Hepatocyte (in vitro differentiated cells): ENCODE measurements at regions not wholly inside any gene's neighbourhood (a gene's known extent, or its start where the extent isn't known, plus 50 kb on each side); places are given as distances from the start of the nearest gene placed in this dataset.

ENCODE experiments used
- DNase-seq: peaks from one replicate; pipeline ENCODE4 v3.0.0-alpha.2; 2016; ENCODE audit warnings: low spot score
- H2AFZ ChIP-seq: fragments of 200-600 bp; sonication (generic); 2 replicates; pipeline ENCODE4 v1.6.0; 2016; ENCODE audit warnings: antibody characterized with exemption, mild to moderate bottlenecking
- H3K27ac ChIP-seq: fragments of 200-600 bp; sonication (generic); 2 replicates; pipeline ENCODE4 v1.5.1; 2016; ENCODE audit warnings: mild to moderate bottlenecking
- H3K27me3 ChIP-seq: fragments of 200-600 bp; sonication (generic); 2 replicates; pipeline ENCODE4 v1.6.1; 2016
- H3K36me3 ChIP-seq: fragments of 200-600 bp; sonication (generic); replicated peaks from 2 replicates; pipeline ENCODE4 v1.5.1; 2016; ENCODE audit warnings: low read depth; ENCODE audit not compliant: insufficient read depth
- H3K4me1 ChIP-seq: fragments of 200-600 bp; sonication (generic); 2 replicates; pipeline ENCODE4 v1.5.1; 2016; ENCODE audit warnings: mild to moderate bottlenecking, moderate library complexity; ENCODE audit not compliant: insufficient read depth
- H3K4me2 ChIP-seq: fragments of 200-600 bp; sonication (generic); 2 replicates; pipeline ENCODE4 v1.6.0; 2016
- H3K4me3 ChIP-seq: fragments of 200-600 bp; sonication (generic); 2 replicates; pipeline ENCODE4 v1.5.1; 2016; ENCODE audit warnings: mild to moderate bottlenecking
- H3K79me2 ChIP-seq: fragments of 200-600 bp; sonication (generic); 2 replicates; pipeline ENCODE4 v1.6.0; 2017; ENCODE audit warnings: mild to moderate bottlenecking
- H3K9me2 ChIP-seq: fragments of 200-600 bp; sonication (generic); replicated peaks from 2 replicates; pipeline ENCODE4 v1.6.0; 2017; ENCODE audit warnings: mild to moderate bottlenecking; ENCODE audit not compliant: insufficient read depth
- H3K9me3 ChIP-seq: fragments of 200-600 bp; sonication (generic); 2 replicates; pipeline ENCODE4 v1.5.1; 2016; ENCODE audit warnings: low read depth, mild to moderate bottlenecking
- H4K20me1 ChIP-seq: fragments of 200-600 bp; sonication (generic); 2 replicates; pipeline ENCODE4 v1.6.0; 2016; ENCODE audit warnings: mild to moderate bottlenecking; ENCODE audit not compliant: insufficient read depth, poor library complexity, severe bottlenecking
- EZH2 ChIP-seq: fragments of 200-600 bp; sonication (generic); IDR thresholded peaks from 2 replicates; pipeline ENCODE4 v1.6.1; 2016; ENCODE audit warnings: antibody characterized with exemption, mild to moderate bottlenecking, borderline replicate concordance
- EZH2phosphoT487 ChIP-seq: fragments of 200-600 bp; sonication (generic); IDR thresholded peaks from one replicate; pipeline ENCODE4 v1.6.1; 2018; ENCODE audit warnings: antibody characterized with exemption, mild to moderate bottlenecking, low read depth, moderate library complexity; ENCODE audit not compliant: unreplicated experiment, severe bottlenecking
- WGBS: methylation state at CpG from one replicate; pipeline ENCODE4 v1.1.6; 2016; ENCODE audit warnings: low lambda C conversion rate; ENCODE audit errors: missing lambda C conversion rate; 5-methylcytosine and 5-hydroxymethylcytosine counted together
- TF ChIP-seq, protein P1 (sequence below): fragments of 200-600 bp; sonication (generic); IDR thresholded peaks from 2 replicates; pipeline ENCODE4 v1.5.1; 2016; ENCODE audit warnings: antibody characterized with exemption, mild to moderate bottlenecking; ENCODE audit not compliant: poor library complexity

DNA sequence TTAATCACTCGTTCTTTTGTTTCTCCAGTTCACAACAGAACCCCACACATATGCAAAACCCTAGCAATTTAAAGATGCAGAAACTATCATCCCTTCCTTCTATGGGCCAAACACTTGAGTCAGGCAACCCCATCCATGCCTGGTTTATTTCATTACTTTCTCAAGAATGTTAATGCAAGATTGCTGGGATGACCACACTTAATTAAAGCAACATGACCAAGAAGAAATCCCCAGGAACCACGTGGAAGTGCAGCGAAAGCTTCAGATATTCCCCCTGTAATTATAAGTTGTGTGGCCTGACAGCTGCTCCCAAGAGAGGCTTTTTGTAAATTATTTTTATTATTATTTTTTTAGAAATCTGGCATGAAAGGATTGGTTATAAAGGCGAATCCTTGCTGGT lies 246.2 kb upstream of the ID2 start:
- H3K4me1 ChIP-seq: no peaks in the 10 kb centered on the region
- H3K36me3 ChIP-seq: no peaks in the 10 kb centered on the region
- H3K4me2 ChIP-seq: no peak overlapping the region
- no peaks in the 10 kb centered on the region for H3K79me2 ChIP-seq
- no peak overlapping the region for H3K27ac ChIP-seq
- no peaks in the 10 kb centered on the region for H3K9me3 ChIP-seq
- 50% methylated on average over 4 of the region's 4 CpGs for WGBS
- TF ChIP-seq, protein P1, sequence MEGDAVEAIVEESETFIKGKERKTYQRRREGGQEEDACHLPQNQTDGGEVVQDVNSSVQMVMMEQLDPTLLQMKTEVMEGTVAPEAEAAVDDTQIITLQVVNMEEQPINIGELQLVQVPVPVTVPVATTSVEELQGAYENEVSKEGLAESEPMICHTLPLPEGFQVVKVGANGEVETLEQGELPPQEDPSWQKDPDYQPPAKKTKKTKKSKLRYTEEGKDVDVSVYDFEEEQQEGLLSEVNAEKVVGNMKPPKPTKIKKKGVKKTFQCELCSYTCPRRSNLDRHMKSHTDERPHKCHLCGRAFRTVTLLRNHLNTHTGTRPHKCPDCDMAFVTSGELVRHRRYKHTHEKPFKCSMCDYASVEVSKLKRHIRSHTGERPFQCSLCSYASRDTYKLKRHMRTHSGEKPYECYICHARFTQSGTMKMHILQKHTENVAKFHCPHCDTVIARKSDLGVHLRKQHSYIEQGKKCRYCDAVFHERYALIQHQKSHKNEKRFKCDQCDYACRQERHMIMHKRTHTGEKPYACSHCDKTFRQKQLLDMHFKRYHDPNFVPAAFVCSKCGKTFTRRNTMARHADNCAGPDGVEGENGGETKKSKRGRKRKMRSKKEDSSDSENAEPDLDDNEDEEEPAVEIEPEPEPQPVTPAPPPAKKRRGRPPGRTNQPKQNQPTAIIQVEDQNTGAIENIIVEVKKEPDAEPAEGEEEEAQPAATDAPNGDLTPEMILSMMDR: no peak
- TF ChIP-seq EZH2phosphoT487: no peak
- TF ChIP-seq EZH2: no peak
- no peaks in the 10 kb centered on the region for H4K20me1 ChIP-seq
- H3K9me2 ChIP-seq: no peaks in the 10 kb centered on the region
- no peaks in the 10 kb centered on the region for H3K27me3 ChIP-seq
- no peak overlapping the region for H3K4me3 ChIP-seq
- H2AFZ ChIP-seq: no peak overlapping the region
- DNase-seq: no peak

DNA sequence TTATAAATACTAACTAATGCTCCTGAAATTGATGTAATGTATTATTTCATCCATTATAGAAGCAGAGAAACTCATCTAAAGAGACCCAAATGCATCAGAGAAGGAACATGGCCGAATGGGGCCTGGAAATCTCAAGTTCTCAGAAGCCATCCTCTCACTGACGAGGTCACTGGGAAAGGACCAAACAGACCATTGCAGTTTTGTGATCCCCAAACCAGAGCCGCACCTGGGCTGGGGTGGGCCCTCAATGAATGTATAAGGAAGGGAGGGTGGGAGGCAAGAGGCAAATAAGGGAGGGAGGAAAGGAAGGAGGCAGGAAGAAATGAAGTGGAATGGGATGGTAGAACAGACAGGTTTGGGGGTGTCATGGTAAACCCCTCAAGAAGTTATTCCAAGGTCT lies 245.3 kb upstream of the ID2 start:
- H3K27me3 ChIP-seq: no peaks in the 10 kb centered on the region
- no peaks in the 10 kb centered on the region for H3K4me1 ChIP-seq
- H2AFZ ChIP-seq: no peak overlapping the region
- no peak overlapping the region for H3K4me2 ChIP-seq
- H3K27ac ChIP-seq: no peak overlapping the region
- no peaks in the 10 kb centered on the region for H3K79me2 ChIP-seq
- WGBS: 89% methylated on average over 3 of the region's 3 CpGs
- H3K9me3 ChIP-seq: no peaks in the 10 kb centered on the region
- H3K9me2 ChIP-seq: no peaks in the 10 kb centered on the region
- TF ChIP-seq EZH2phosphoT487 (no peak), EZH2 (no peak)
- TF ChIP-seq, protein P1: no peak
- no peaks in the 10 kb centered on the region for H4K20me1 ChIP-seq
- no peak for DNase-seq
- H3K4me3 ChIP-seq: no peak overlapping the region
- no peaks in the 10 kb centered on the region for H3K36me3 ChIP-seq

DNA sequence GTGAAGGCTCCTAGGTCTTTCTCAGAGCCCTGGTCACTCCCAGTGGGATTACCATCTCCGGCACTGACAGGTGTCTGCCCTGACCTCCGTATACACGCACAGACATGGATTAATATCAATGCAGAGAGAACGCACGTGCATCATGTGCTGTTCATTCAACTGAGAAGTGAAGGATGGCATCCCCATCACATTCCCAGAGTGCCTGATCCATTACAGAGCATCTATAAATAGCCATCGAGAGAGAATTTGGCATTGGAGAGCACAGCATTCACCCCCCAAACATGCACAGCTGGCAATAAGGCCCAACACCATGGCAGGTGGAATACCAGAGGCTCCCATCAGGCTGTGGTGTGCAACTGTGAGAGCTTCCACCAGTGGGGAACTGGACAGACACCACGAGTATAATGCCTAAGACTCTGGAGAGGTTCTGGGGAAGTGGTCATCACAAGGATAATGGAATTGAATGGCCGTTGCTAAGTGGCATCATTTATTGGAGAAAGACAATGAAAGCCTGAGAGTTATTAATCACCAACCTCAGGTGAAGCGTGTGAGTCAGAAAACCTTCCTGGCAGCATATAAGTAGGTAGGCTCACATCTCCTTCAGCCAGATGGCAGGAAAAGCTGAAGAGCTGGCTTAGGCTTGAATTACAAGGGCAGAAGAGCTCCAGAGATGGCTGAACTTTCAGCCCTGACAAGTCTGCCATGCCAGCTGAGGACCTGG lies 244.5 kb upstream of the ID2 start:
- no peaks in the 10 kb centered on the region for H3K36me3 ChIP-seq
- no peaks in the 10 kb centered on the region for H3K79me2 ChIP-seq
- 86% methylated on average over 9 of the region's 9 CpGs for WGBS
- no peak for DNase-seq
- H3K27me3 ChIP-seq: no peaks in the 10 kb centered on the region
- H3K4me1 ChIP-seq: no peaks in the 10 kb centered on the region
- TF ChIP-seq, protein P1: no peak
- TF ChIP-seq EZH2phosphoT487: no peak
- no peak for TF ChIP-seq EZH2
- no peak overlapping the region for H2AFZ ChIP-seq
- H4K20me1 ChIP-seq: no peaks in the 10 kb centered on the region
- no peaks in the 10 kb centered on the region for H3K9me2 ChIP-seq
- H3K9me3 ChIP-seq: no peaks in the 10 kb centered on the region
- no peak overlapping the region for H3K27ac ChIP-seq
- no peak overlapping the region for H3K4me2 ChIP-seq
- no peak overlapping the region for H3K4me3 ChIP-seq

DNA sequence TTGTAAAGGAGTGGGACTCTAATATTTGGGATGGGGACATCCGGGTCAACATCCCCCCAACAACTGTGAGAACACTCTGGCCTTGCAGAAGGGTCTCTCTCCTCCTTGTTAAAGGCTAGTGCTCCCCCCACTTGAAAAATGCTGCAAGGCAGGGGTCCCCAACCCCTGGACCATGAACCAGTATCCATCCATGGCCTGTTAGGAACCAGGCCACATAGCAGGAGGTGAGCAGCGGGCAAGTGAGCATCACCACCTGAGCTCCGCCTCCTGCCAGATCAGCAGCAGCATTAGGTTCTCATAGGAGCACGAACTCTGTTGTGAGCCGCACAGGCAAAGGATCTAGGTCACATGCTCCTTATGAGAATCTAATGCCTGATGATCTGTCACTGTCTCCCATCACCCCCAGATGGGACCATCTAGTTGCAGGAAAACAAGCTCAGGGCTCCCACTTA lies 243.9 kb upstream of the ID2 start:
- H3K27ac ChIP-seq: no peak overlapping the region
- H3K9me3 ChIP-seq: no peaks in the 10 kb centered on the region
- DNase-seq: no peak
- H3K4me1 ChIP-seq: no peaks in the 10 kb centered on the region
- TF ChIP-seq EZH2 (no peak), EZH2phosphoT487 (no peak)
- TF ChIP-seq, protein P1: no peak
- no peaks in the 10 kb centered on the region for H4K20me1 ChIP-seq
- no peak overlapping the region for H3K4me2 ChIP-seq
- no peaks in the 10 kb centered on the region for H3K36me3 ChIP-seq
- H3K79me2 ChIP-seq: no peaks in the 10 kb centered on the region
- H2AFZ ChIP-seq: no peak overlapping the region
- no peaks in the 10 kb centered on the region for H3K9me2 ChIP-seq
- no peaks in the 10 kb centered on the region for H3K27me3 ChIP-seq
- 76% methylated on average over 5 of the region's 5 CpGs for WGBS
- H3K4me3 ChIP-seq: no peak overlapping the region
